H9 (cell line): ENCODE measurements at regions not wholly inside any gene's neighbourhood (a gene's known extent, or its start where the extent isn't known, plus 50 kb on each side); places are given as distances from the start of the nearest gene placed in this dataset.

Experiments
- DNase-seq: peaks from one replicate; pipeline ENCODE4 v3.0.0-alpha.2; 2017
- H2AFZ ChIP-seq: one replicate; pipeline ENCODE4 v1.6.1; 2013; ENCODE audit warnings: mild to moderate bottlenecking, low read length, control low read depth, moderate library complexity
- H2AK5ac ChIP-seq: 2 replicates; pipeline ENCODE4 v1.6.1; 2013; ENCODE audit warnings: low read length, control low read depth, mixed read lengths; ENCODE audit not compliant: insufficient read length
- H2BK120ac ChIP-seq: one replicate; pipeline ENCODE4 v1.6.1; 2013; ENCODE audit warnings: low read depth, mild to moderate bottlenecking, low read length, control low read depth, inconsistent platforms; ENCODE audit not compliant: poor library complexity, severe bottlenecking
- H2BK12ac ChIP-seq: 2 replicates; pipeline ENCODE4 v1.6.1; 2013; ENCODE audit warnings: low read length, control low read depth, mixed read lengths, low read depth; ENCODE audit not compliant: insufficient read length
- H2BK15ac ChIP-seq: 2 replicates; pipeline ENCODE4 v1.6.1; 2013; ENCODE audit warnings: low read depth, low read length, control low read depth
- H2BK20ac ChIP-seq: one replicate; pipeline ENCODE4 v1.6.1; 2013; ENCODE audit warnings: low read depth, mild to moderate bottlenecking, low read length, control low read depth, inconsistent platforms; ENCODE audit not compliant: poor library complexity, severe bottlenecking
- H2BK5ac ChIP-seq: 2 replicates; pipeline ENCODE4 v1.6.1; 2013; ENCODE audit warnings: low read length, control low read depth, mixed read lengths; ENCODE audit not compliant: insufficient read length
- H3K14ac ChIP-seq: 2 replicates; pipeline ENCODE4 v1.6.1; 2013; ENCODE audit warnings: low read length, control low read depth; ENCODE audit not compliant: insufficient read depth
- H3K18ac ChIP-seq: 2 replicates; pipeline ENCODE4 v1.6.1; 2013; ENCODE audit warnings: low read depth, mild to moderate bottlenecking, mixed read lengths, low read length, control low read depth; ENCODE audit not compliant: insufficient read length
- H3K23ac ChIP-seq: 2 replicates; pipeline ENCODE4 v1.6.1; 2013; ENCODE audit warnings: low read length, control low read depth, mixed read lengths, low read depth; ENCODE audit not compliant: insufficient read length
- H3K23me2 ChIP-seq: 2 replicates; pipeline ENCODE4 v1.6.1; 2013; ENCODE audit warnings: low read depth, mild to moderate bottlenecking, mixed read lengths, low read length, control low read depth; ENCODE audit not compliant: insufficient read length, poor library complexity, severe bottlenecking
- H3K27ac ChIP-seq: 2 replicates; pipeline ENCODE4 v1.5.1; 2013; ENCODE audit warnings: low read length, control low read depth, mixed read lengths, low read depth; ENCODE audit not compliant: insufficient read length
- H3K27me3 ChIP-seq: 2 replicates; pipeline ENCODE4 v1.6.1; 2013; ENCODE audit warnings: low read length, control low read depth, inconsistent platforms; ENCODE audit not compliant: insufficient read depth
- H3K4ac ChIP-seq: 2 replicates; pipeline ENCODE4 v1.6.1; 2013; ENCODE audit warnings: low read depth, mild to moderate bottlenecking, control low read depth, inconsistent platforms, low read length, moderate library complexity
- H3K4me1 ChIP-seq: 2 replicates; pipeline ENCODE4 v1.6.1; 2013; ENCODE audit warnings: low read length, control low read depth, inconsistent platforms; ENCODE audit not compliant: insufficient read depth
- H3K4me2 ChIP-seq: 2 replicates; pipeline ENCODE4 v1.6.1; 2013; ENCODE audit warnings: low read length, control low read depth, mixed read lengths; ENCODE audit not compliant: insufficient read length, insufficient read depth
- H3K56ac ChIP-seq: 2 replicates; pipeline ENCODE4 v1.6.1; 2013; ENCODE audit warnings: low read depth, mild to moderate bottlenecking, mixed read lengths, low read length, control low read depth; ENCODE audit not compliant: insufficient read length
- H3K79me1 ChIP-seq: 2 replicates; pipeline ENCODE4 v1.6.1; 2013; ENCODE audit warnings: low read depth, mild to moderate bottlenecking, moderate library complexity, low read length, control low read depth, inconsistent platforms; ENCODE audit not compliant: insufficient read depth, poor library complexity, severe bottlenecking
- H3K79me2 ChIP-seq: 2 replicates; pipeline ENCODE4 v1.6.1; 2013; ENCODE audit warnings: low read length, control low read depth, inconsistent platforms; ENCODE audit not compliant: insufficient read depth
- H3K9ac ChIP-seq: 2 replicates; pipeline ENCODE4 v1.6.1; 2013; ENCODE audit warnings: low read length, control low read depth, mixed read lengths; ENCODE audit not compliant: insufficient read length; ENCODE audit errors: extremely low read depth
- H3K9me3 ChIP-seq: one replicate; pipeline ENCODE4 v1.6.1; 2013; ENCODE audit warnings: low read depth, low read length, inconsistent platforms; ENCODE audit not compliant: control insufficient read depth
- H3T11ph ChIP-seq: one replicate; pipeline ENCODE4 v1.6.1; 2013; ENCODE audit warnings: mild to moderate bottlenecking, low read length, control low read depth, inconsistent platforms
- H4K20me1 ChIP-seq: one replicate; pipeline ENCODE4 v1.6.1; 2013; ENCODE audit not compliant: control insufficient read depth, insufficient read length, insufficient read depth
- H4K5ac ChIP-seq: 2 replicates; pipeline ENCODE4 v1.6.1; 2013; ENCODE audit warnings: low read depth, mild to moderate bottlenecking, mixed read lengths, low read length, control low read depth; ENCODE audit not compliant: insufficient read length
- H4K8ac ChIP-seq: replicated peaks from 2 replicates; pipeline ENCODE4 v1.6.1; 2013; ENCODE audit warnings: low read length, control low read depth, mixed read lengths, low read depth; ENCODE audit not compliant: insufficient read length
- H4K91ac ChIP-seq: 2 replicates; pipeline ENCODE4 v1.6.1; 2013; ENCODE audit warnings: low read depth, mild to moderate bottlenecking, moderate library complexity, mixed read lengths, low read length, control low read depth; ENCODE audit not compliant: insufficient read length
- H3K27ac Mint-ChIP-seq, 3 experiments: 2 replicates in 2 of 3; 3 replicates in 1 of 3; pipeline ENCODE4 v1.8.0; 2020 to 2021; ENCODE audit warnings: mixed read lengths in 3 of 3, mild to moderate bottlenecking in 1 of 3, moderate library complexity in 1 of 3
- H3K27me3 Mint-ChIP-seq: 2 replicates; pipeline ENCODE4 v1.8.0; 2021; ENCODE audit warnings: low read depth, mild to moderate bottlenecking, moderate library complexity, mixed read lengths
- H3K36me3 Mint-ChIP-seq, 3 experiments: 2 replicates in 2 of 3; 3 replicates in 1 of 3; pipeline ENCODE4 v1.8.0; 2020 to 2021; ENCODE audit warnings: low read depth in 3 of 3, mixed read lengths in 3 of 3; ENCODE audit not compliant: insufficient read depth in 1 of 3
- H3K4me1 Mint-ChIP-seq, 2 experiments: 2 replicates each; pipeline ENCODE4 v1.8.0; 2020; ENCODE audit warnings: mixed read lengths in 2 of 2
- H3K4me3 Mint-ChIP-seq, 2 experiments: 2 replicates in 1 of 2; 3 replicates in 1 of 2; pipeline ENCODE4 v1.8.0; 2020 to 2021; ENCODE audit warnings: mild to moderate bottlenecking in 2 of 2, mixed read lengths in 2 of 2, moderate library complexity in 1 of 2
- H3K9me3 Mint-ChIP-seq, 2 experiments: 2 replicates in 1 of 2; 3 replicates in 1 of 2; pipeline ENCODE4 v1.8.0; 2020; ENCODE audit warnings: mild to moderate bottlenecking in 2 of 2, mixed read lengths in 2 of 2, moderate library complexity in 1 of 2
- WGBS: extraction: QIAGEN DNeasy Blood & Tissue Kit; methylation state at CpG from one replicate; pipeline ENCODE4 v1.1.7; 2013; ENCODE audit warnings: missing lambda C conversion rate, low lambda C conversion rate, mixed read lengths; ENCODE audit not compliant: insufficient read length; ENCODE audit errors: extremely low coverage; 5-methylcytosine and 5-hydroxymethylcytosine counted together
- TF ChIP-seq, protein P1 (sequence below): fragments of 200-600 bp; sonication (generic); conservative IDR thresholded peaks from 3 replicates; pipeline ENCODE4 v1.8.0; 2021; ENCODE audit warnings: antibody characterized with exemption, mild to moderate bottlenecking

- Histone ChIP-seq H3K4me1 (peaks cover 6% of the 10 kb centered on the region; the same call in 1 of the 2 replicates), H3K14ac (no peak overlapping the region), H3K23ac (no peak overlapping the region), H3K4me2 (no peak overlapping the region), H2BK5ac (no peak overlapping the region), H2AFZ (peak overlapping the region; percentile 14), H4K8ac (no peak overlapping the region), H3K79me2 (no peaks in the 10 kb centered on the region), H3K4ac (no peak overlapping the region), H4K91ac (no peak overlapping the region), H2AK5ac (no peak overlapping the region), H2BK15ac (no peak overlapping the region), H3K27me3 (no peaks in the 10 kb centered on the region), H3T11ph (no peak overlapping the region), H3K23me2 (no peaks in the 10 kb centered on the region), H3K9me3 (no peaks in the 10 kb centered on the region), H3K56ac (no peak overlapping the region), H2BK20ac (no peak overlapping the region), H2BK120ac (no peak overlapping the region), H3K79me1 (no peaks in the 10 kb centered on the region), H3K18ac (no peak overlapping the region), H4K5ac (no peak overlapping the region), H3K27ac (no peak overlapping the region), H4K20me1 (no peaks in the 10 kb centered on the region), H3K9ac (no peak overlapping the region), H2BK12ac (no peak overlapping the region)
- peak overlapping the region; percentile 6 to 17; a peak in 1 of 5 replicates for H3K4me3 Mint-ChIP-seq
- H3K27me3 Mint-ChIP-seq, result peaks cover 3% of the 10 kb centered on the region; the same call in 1 of the 2 replicates
- DNase-seq, result no peak
- H3K9me3 Mint-ChIP-seq, result no peaks in the 10 kb centered on the region
- H3K36me3 Mint-ChIP-seq, result no peaks in the 10 kb centered on the region
- H3K27ac Mint-ChIP-seq, result peak overlapping the region in 1 of 3 experiments; percentile 54; a peak in 1 of 7 replicates
- no CpG with 5 or more reads among the region's 5 CpGs for WGBS
- H3K4me1 Mint-ChIP-seq, result peaks cover 44 to 45% of the 10 kb centered on the region in 2 experiments
- TF ChIP-seq, protein P1, sequence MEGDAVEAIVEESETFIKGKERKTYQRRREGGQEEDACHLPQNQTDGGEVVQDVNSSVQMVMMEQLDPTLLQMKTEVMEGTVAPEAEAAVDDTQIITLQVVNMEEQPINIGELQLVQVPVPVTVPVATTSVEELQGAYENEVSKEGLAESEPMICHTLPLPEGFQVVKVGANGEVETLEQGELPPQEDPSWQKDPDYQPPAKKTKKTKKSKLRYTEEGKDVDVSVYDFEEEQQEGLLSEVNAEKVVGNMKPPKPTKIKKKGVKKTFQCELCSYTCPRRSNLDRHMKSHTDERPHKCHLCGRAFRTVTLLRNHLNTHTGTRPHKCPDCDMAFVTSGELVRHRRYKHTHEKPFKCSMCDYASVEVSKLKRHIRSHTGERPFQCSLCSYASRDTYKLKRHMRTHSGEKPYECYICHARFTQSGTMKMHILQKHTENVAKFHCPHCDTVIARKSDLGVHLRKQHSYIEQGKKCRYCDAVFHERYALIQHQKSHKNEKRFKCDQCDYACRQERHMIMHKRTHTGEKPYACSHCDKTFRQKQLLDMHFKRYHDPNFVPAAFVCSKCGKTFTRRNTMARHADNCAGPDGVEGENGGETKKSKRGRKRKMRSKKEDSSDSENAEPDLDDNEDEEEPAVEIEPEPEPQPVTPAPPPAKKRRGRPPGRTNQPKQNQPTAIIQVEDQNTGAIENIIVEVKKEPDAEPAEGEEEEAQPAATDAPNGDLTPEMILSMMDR, result no peak
These were observed 206.3 kb upstream of the FZD8 start for GRCh38 chr10:35848412-35848811.
